B cell (primary cell): ENCODE measurements at regions not wholly inside any gene's neighbourhood (a gene's known extent, or its start where the extent isn't known, plus 50 kb on each side); places are given as distances from the start of the nearest gene placed in this dataset.

Experiments
- ATAC-seq: fragments of 200-7000 bp; cut with Tn5 transposase; one replicate; pipeline ENCODE4 v1.10.0; 2021; ENCODE audit warnings: low read depth, mild to moderate bottlenecking, moderate number of reproducible peaks, moderate library complexity
- CTCF ChIA-PET: fragments of 350-600 bp; sonication (Branson Sonifier 250); formaldehyde crosslinking; loops from one replicate; lab custom pipeline; 2021; ENCODE audit warnings: antibody characterized with exemption, inconsistent platforms; lab: Charles Lee
- POLR2A ChIA-PET: fragments of 350-600 bp; sonication (Branson Sonifier 250); formaldehyde crosslinking; loops from one replicate; lab custom pipeline; 2021; ENCODE audit warnings: antibody characterized with exemption; lab: Charles Lee
- DNase-seq: peaks from one replicate; pipeline ENCODE4 v3.0.0; 2013
- H2AFZ ChIP-seq: 2 replicates; pipeline ENCODE4 v1.6.1; 2012; ENCODE audit warnings: mild to moderate bottlenecking, low read depth, low read length; ENCODE audit not compliant: insufficient read depth, poor library complexity, severe bottlenecking
- H3K27ac ChIP-seq, 2 donors: 1 replicate in 1 of 2; 2 replicates in 1 of 2; pipeline ENCODE4 v1.5.1; 2012 to 2013; ENCODE audit warnings: low read length in 2 of 2, mild to moderate bottlenecking in 2 of 2, moderate library complexity in 1 of 2
- H3K27me3 ChIP-seq, 4 experiments: fragments of 200-600 bp in 1 of 4; sonication (generic) in 1 of 4; replicated peaks in 1 of 4; 1 replicate in 2 of 4; 2 replicates in 2 of 4; pipeline versions ENCODE4 v1.6.1 to v1.7.0; 2013 to 2016; ENCODE audit warnings: low read length in 3 of 4, mild to moderate bottlenecking in 2 of 4, mixed read lengths in 1 of 4, moderate library complexity in 1 of 4; ENCODE audit not compliant: insufficient read depth in 4 of 4, control insufficient read depth in 3 of 4; ENCODE audit errors: control extremely low read depth in 1 of 4
- H3K36me3 ChIP-seq, 2 experiments: replicated peaks in 1 of 2; 1 replicate in 1 of 2; 2 replicates in 1 of 2; pipeline versions ENCODE4 v1.6.1 to v1.7.1; 2013; ENCODE audit warnings: low read length in 1 of 2; ENCODE audit not compliant: insufficient read depth in 2 of 2, control insufficient read depth in 1 of 2; ENCODE audit errors: control extremely low read depth in 1 of 2, extremely low read depth in 1 of 2
- H3K4me1 ChIP-seq, 2 donors: fragments of 200-600 bp in 1 of 2; sonication (generic) in 1 of 2; 1 replicate in 1 of 2; 2 replicates in 1 of 2; pipeline versions ENCODE4 v1.5.1 to v1.6.1; 2013 to 2017; ENCODE audit warnings: low read length in 2 of 2; ENCODE audit not compliant: control insufficient read depth in 2 of 2, insufficient read depth in 2 of 2
- H3K4me2 ChIP-seq: replicated peaks from 2 replicates; pipeline ENCODE3; 2012; ENCODE audit warnings: mild to moderate bottlenecking, low read depth, low read length; ENCODE audit not compliant: poor library complexity, severe bottlenecking
- H3K4me3 ChIP-seq, 5 experiments: fragments of 200-600 bp in 1 of 5; sonication (generic) in 1 of 5; 1 replicate in 3 of 5; 2 replicates in 2 of 5; pipeline versions ENCODE4 v1.5.1 to v1.7.0; 2011 to 2016; ENCODE audit warnings: low read length in 4 of 5, mild to moderate bottlenecking in 4 of 5, low read depth in 2 of 5, control low read depth in 1 of 5, moderate library complexity in 1 of 5; ENCODE audit not compliant: insufficient read depth in 1 of 5; ENCODE audit errors: control extremely low read depth in 1 of 5, extremely low read depth in 1 of 5
- H3K79me2 ChIP-seq: fragments of 200-600 bp; sonication (generic); one replicate; pipeline ENCODE4 v1.6.0; 2016; ENCODE audit warnings: low read length; ENCODE audit not compliant: control insufficient read depth, insufficient read depth
- H3K9ac ChIP-seq: fragments of 200-600 bp; sonication (generic); 2 replicates; pipeline ENCODE4 v1.6.1; 2017; ENCODE audit warnings: mild to moderate bottlenecking, low read length, moderate library complexity
- H3K9me3 ChIP-seq, 3 donors: one replicate each; pipeline versions ENCODE4 v1.6.1 to v1.7.1; 2013; ENCODE audit warnings: low read length in 2 of 3; ENCODE audit not compliant: control insufficient read depth in 2 of 3, insufficient read depth in 1 of 3; ENCODE audit errors: control extremely low read depth in 1 of 3
- H4K20me1 ChIP-seq: 2 replicates; pipeline ENCODE4 v1.6.0; 2012; ENCODE audit warnings: mild to moderate bottlenecking, low read length; ENCODE audit not compliant: insufficient read depth, control insufficient read depth, poor library complexity, severe bottlenecking
- H3K27ac Mint-ChIP-seq: one replicate; pipeline ENCODE4 v1.8.0; 2021; ENCODE audit warnings: mixed read lengths
- H3K27me3 Mint-ChIP-seq: one replicate; pipeline ENCODE4 v1.8.0; 2021; ENCODE audit warnings: mixed read lengths
- H3K4me1 Mint-ChIP-seq: one replicate; pipeline ENCODE4 v1.8.0; 2021; ENCODE audit warnings: mixed read lengths
- H3K4me3 Mint-ChIP-seq: one replicate; pipeline ENCODE4 v1.8.0; 2021; ENCODE audit warnings: mixed read lengths
- H3K9me3 Mint-ChIP-seq: one replicate; pipeline ENCODE4 v1.8.0; 2022; ENCODE audit warnings: mixed read lengths; ENCODE audit not compliant: insufficient read depth
- EZH2 ChIP-seq: IDR thresholded peaks from 2 replicates; pipeline ENCODE4 v1.6.1; 2012; ENCODE audit warnings: borderline replicate concordance, low read depth, mild to moderate bottlenecking, moderate library complexity, low read length; ENCODE audit not compliant: insufficient read depth, poor library complexity, severe bottlenecking
- WGBS: methylation state at CpG from one replicate; pipeline ENCODE4 v1.1.5; 2013; ENCODE audit warnings: missing lambda C conversion rate; ENCODE audit not compliant: insufficient coverage; 5-methylcytosine and 5-hydroxymethylcytosine counted together
- intact Hi-C: fragments of 100-400 bp; cut with micrococcal nuclease; formaldehyde crosslinking; loops from one replicate; pipeline ENCODE4 v1.10.0; 2022
- TF ChIP-seq, protein P1 (sequence below): fragments of 200-600 bp; IDR thresholded peaks from one replicate; pipeline ENCODE4 v1.8.0; 2022; ENCODE audit warnings: antibody characterized with exemption, mild to moderate bottlenecking

DNA sequence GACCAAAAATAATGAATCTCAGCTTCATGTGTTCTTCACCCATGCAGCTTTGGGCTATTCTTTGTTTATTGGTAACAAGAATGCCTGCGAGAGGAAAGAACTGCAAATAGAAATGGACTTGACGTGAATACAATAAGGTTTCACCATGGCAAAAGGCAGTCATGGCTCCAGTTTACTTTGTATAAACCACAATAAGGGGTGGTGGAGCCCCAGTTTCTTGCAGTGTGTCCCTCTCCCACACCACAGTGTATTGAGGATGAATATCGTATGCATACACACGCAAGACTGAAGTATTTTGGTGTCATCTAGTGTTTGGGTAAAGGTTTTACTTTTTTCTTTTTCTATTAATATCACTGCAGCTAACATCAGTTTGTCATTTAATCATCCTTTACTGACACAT lies 159.7 kb upstream of the CNTN4 start:
- no peak for DNase-seq
- H3K27me3 Mint-ChIP-seq: no peaks in the 10 kb centered on the region
- ChIA-PET CTCF (no interaction called here), POLR2A (no interaction called here)
- H3K9me3 Mint-ChIP-seq: peaks cover 12% of the 10 kb centered on the region
- H3K27ac ChIP-seq: no peak overlapping the region
- no peak overlapping the region for H3K4me2 ChIP-seq
- no peaks in the 10 kb centered on the region for H4K20me1 ChIP-seq
- no peak overlapping the region for H3K4me3 ChIP-seq
- H3K4me3 Mint-ChIP-seq: no peak overlapping the region
- H3K27ac Mint-ChIP-seq: no peak overlapping the region
- ATAC-seq: no peak
- no peaks in the 10 kb centered on the region for H3K36me3 ChIP-seq
- TF ChIP-seq, protein P1, sequence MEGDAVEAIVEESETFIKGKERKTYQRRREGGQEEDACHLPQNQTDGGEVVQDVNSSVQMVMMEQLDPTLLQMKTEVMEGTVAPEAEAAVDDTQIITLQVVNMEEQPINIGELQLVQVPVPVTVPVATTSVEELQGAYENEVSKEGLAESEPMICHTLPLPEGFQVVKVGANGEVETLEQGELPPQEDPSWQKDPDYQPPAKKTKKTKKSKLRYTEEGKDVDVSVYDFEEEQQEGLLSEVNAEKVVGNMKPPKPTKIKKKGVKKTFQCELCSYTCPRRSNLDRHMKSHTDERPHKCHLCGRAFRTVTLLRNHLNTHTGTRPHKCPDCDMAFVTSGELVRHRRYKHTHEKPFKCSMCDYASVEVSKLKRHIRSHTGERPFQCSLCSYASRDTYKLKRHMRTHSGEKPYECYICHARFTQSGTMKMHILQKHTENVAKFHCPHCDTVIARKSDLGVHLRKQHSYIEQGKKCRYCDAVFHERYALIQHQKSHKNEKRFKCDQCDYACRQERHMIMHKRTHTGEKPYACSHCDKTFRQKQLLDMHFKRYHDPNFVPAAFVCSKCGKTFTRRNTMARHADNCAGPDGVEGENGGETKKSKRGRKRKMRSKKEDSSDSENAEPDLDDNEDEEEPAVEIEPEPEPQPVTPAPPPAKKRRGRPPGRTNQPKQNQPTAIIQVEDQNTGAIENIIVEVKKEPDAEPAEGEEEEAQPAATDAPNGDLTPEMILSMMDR: no peak
- no peak for TF ChIP-seq EZH2
- H3K9ac ChIP-seq: no peak overlapping the region
- H3K27me3 ChIP-seq: no peaks in the 10 kb centered on the region
- 80% methylated on average over 1 of the region's 4 CpGs for WGBS
- no peak overlapping the region for H2AFZ ChIP-seq
- no peaks in the 10 kb centered on the region for H3K4me1 ChIP-seq
- no peaks in the 10 kb centered on the region for H3K79me2 ChIP-seq
- intact Hi-C loops: no loop called here
- no peaks in the 10 kb centered on the region for H3K4me1 Mint-ChIP-seq
- peaks cover 0 to 5% (median 2%) of the 10 kb centered on the region in 3 donors for H3K9me3 ChIP-seq

DNA sequence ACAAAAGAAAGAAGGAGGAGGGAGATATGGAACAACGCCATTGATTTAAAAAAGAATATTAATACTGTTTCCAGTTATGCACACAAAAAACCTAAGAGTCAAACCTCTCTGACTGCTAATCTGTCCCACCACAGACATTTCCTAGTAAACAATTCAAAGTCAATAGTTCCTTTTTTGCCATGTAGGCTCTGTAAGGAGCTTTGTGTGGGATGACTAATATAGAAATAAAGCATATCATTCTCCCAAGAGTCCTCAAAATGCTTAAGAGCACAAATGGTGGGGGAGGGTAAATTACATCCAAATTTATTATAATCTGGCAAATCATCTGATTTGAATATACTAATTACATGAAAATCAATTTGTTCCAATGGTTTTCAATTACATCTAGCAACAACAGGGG lies 155.9 kb upstream of the CNTN4 start:
- CTCF ChIA-PET: no interaction called here

More for the DNA sequence above, 155.9 kb upstream of the CNTN4 start:
- POLR2A ChIA-PET: no interaction called here
- H2AFZ ChIP-seq: no peak overlapping the region
- H3K9me3 ChIP-seq: peaks cover 0 to 5% (median 2%) of the 10 kb centered on the region in 3 donors
- TF ChIP-seq EZH2: no peak
- TF ChIP-seq, protein P1: no peak
- H3K4me2 ChIP-seq: no peak overlapping the region
- no peaks in the 10 kb centered on the region for H3K27me3 Mint-ChIP-seq
- ATAC-seq (no peak), DNase-seq (no peak)
- H3K36me3 ChIP-seq: no peaks in the 10 kb centered on the region
- no peaks in the 10 kb centered on the region for H4K20me1 ChIP-seq
- no peak overlapping the region for H3K27ac Mint-ChIP-seq
- no peaks in the 10 kb centered on the region for H3K4me1 Mint-ChIP-seq
- H3K4me1 ChIP-seq: no peaks in the 10 kb centered on the region
- H3K27me3 ChIP-seq: no peaks in the 10 kb centered on the region
- H3K9me3 Mint-ChIP-seq: peaks cover 5% of the 10 kb centered on the region
- intact Hi-C loops: no loop called here
- WGBS: no CpG with 5 or more reads among the region's 1 CpG
- H3K4me3 Mint-ChIP-seq: no peak overlapping the region
- no peak overlapping the region for H3K27ac ChIP-seq
- H3K9ac ChIP-seq: no peak overlapping the region
- H3K4me3 ChIP-seq: no peak overlapping the region
- no peaks in the 10 kb centered on the region for H3K79me2 ChIP-seq
